GM12872 (cell line): ENCODE measurements at regions not wholly inside any gene's neighbourhood (a gene's known extent, or its start where the extent isn't known, plus 50 kb on each side); places are given as distances from the start of the nearest gene placed in this dataset.

Experiments used
- CTCF ChIP-seq: IDR thresholded peaks from 3 replicates; pipeline ENCODE4 v1.5.1; 2011; ENCODE audit warnings: low read depth, mild to moderate bottlenecking, low read length, moderate library complexity; ENCODE audit not compliant: insufficient read depth

GRCh38 chr9:23542927-23543326, 283.1 kb downstream of the ELAVL2 start:
- TF ChIP-seq CTCF: no peak

GRCh38 chr9:23543419-23543818, 282.6 kb downstream of the ELAVL2 start:
- TF ChIP-seq CTCF: no peak

GRCh38 chr9:23545728-23546127, 280.3 kb downstream of the ELAVL2 start:
- TF ChIP-seq CTCF: no peak

GRCh38 chr9:23551311-23551721, 274.7 kb downstream of the ELAVL2 start:
- TF ChIP-seq CTCF: no peak

- TF ChIP-seq CTCF: no peak
These were observed 273.9 kb downstream of the ELAVL2 start for GRCh38 chr9:23551929-23552707.

GRCh38 chr9:23552876-23553601, 273.0 kb downstream of the ELAVL2 start:
- no peak for TF ChIP-seq CTCF

GRCh38 chr9:23554686-23555085, 271.4 kb downstream of the ELAVL2 start:
- TF ChIP-seq CTCF: no peak
